HCT116 (cell line): ENCODE measurements at regions not wholly inside any gene's neighbourhood (a gene's known extent, or its start where the extent isn't known, plus 50 kb on each side); places are given as distances from the start of the nearest gene placed in this dataset.

Experiments
- ATAC-seq: fragments of 200-7000 bp; cut with Tn5 transposase; 2 replicates; pipeline ENCODE4 v1.9.1; 2020; ENCODE audit warnings: mild to moderate bottlenecking, moderate library complexity
- BruUV-seq: library from RNA; stranded (reverse); fragments of 400-500 nt; replicated peaks from 2 replicates; lab custom pipeline; 2021; lab: Mats Ljungman, UMichigan
- CTCF ChIA-PET: fragments of 300-600 bp; sonication (Branson Sonifier 250); formaldehyde crosslinking; loops from one replicate; lab custom pipeline; 2021; ENCODE audit warnings: antibody characterized with exemption; lab: Charles Lee
- POLR2A ChIA-PET: fragments of 300-600, 350-600 bp; sonication (Branson Sonifier 250); formaldehyde crosslinking; loops from one replicate; lab custom pipeline; 2021; ENCODE audit warnings: antibody characterized with exemption; lab: Charles Lee
- RAD21 ChIA-PET, 2 experiments: fragments of 300-600 bp; sonication (Branson Sonifier 250); formaldehyde crosslinking; loops; one replicate each; lab custom pipeline; 2023; ENCODE audit warnings: low total read pairs in 2 of 2; ENCODE audit not compliant: uncharacterized antibody in 2 of 2, unreplicated experiment in 2 of 2, low non-redundant PET in 1 of 2; lab: Charles Lee
- DNase-seq: peaks from one replicate; pipeline ENCODE4 v3.0.0-alpha.2; 2010; ENCODE audit warnings: low read depth, low spot score
- H2AFZ ChIP-seq: fragments of 200-600 bp; shearing (Covaris generic), sonication (generic); 2 replicates; pipeline ENCODE4 v1.6.1; 2017; ENCODE audit warnings: low read depth, mixed run types, mixed read lengths, antibody characterized with exemption, low read length; ENCODE audit not compliant: poor library complexity, severe bottlenecking
- H3K27ac ChIP-seq: 2 replicates; pipeline ENCODE4 v1.5.1; 2012; ENCODE audit warnings: low read depth, low read length
- H3K27me3 ChIP-seq: fragments of 200-600 bp; sonication (generic); 2 replicates; pipeline ENCODE4 v1.6.1; 2016; ENCODE audit warnings: mixed run types, low read length, mixed read lengths; ENCODE audit not compliant: insufficient read depth
- H3K36me3 ChIP-seq, 2 experiments: fragments of 200-500 bp in 1 of 2; fragments of 200-600 bp in 1 of 2; sonication (Bioruptor generic) in 1 of 2; sonication (generic) in 1 of 2; 2 replicates each; pipeline versions ENCODE4 v1.5.1 to v1.6.1; 2014 to 2016; ENCODE audit warnings: low read length in 2 of 2, inconsistent platforms in 1 of 2, mixed read lengths in 1 of 2, mixed run types in 1 of 2; ENCODE audit not compliant: insufficient read depth in 2 of 2, control insufficient read depth in 1 of 2
- H3K4me1 ChIP-seq, 2 experiments: fragments of 200-600 bp in 1 of 2; sonication (generic) in 1 of 2; 2 replicates each; pipeline versions ENCODE4 v1.5.1 to v1.6.1; 2012 to 2017; ENCODE audit warnings: low read length in 2 of 2, inconsistent platforms in 1 of 2, mild to moderate bottlenecking in 1 of 2, mixed read lengths in 1 of 2, mixed run types in 1 of 2, moderate library complexity in 1 of 2; ENCODE audit not compliant: insufficient read depth in 2 of 2, control insufficient read depth in 1 of 2
- H3K4me2 ChIP-seq: fragments of 200-600 bp; sonication (generic); 2 replicates; pipeline ENCODE4 v1.6.1; 2017; ENCODE audit warnings: mixed run types, low read length, mixed read lengths
- H3K4me3 ChIP-seq, 2 experiments: fragments of 200-600 bp in 1 of 2; sonication (generic) in 1 of 2; replicated peaks in 1 of 2; 2 replicates each; pipeline ENCODE4 v1.5.1; 2011 to 2016; ENCODE audit warnings: low read length in 2 of 2, control low read depth in 1 of 2, low read depth in 1 of 2, mild to moderate bottlenecking in 1 of 2, mixed read lengths in 1 of 2, mixed run types in 1 of 2
- H3K79me2 ChIP-seq: fragments of 200-600 bp; sonication (generic); 2 replicates; pipeline ENCODE4 v1.6.1; 2017; ENCODE audit warnings: mild to moderate bottlenecking, mixed run types, low read length, moderate library complexity, mixed read lengths; ENCODE audit not compliant: insufficient read depth
- H3K9ac ChIP-seq: fragments of 200-600 bp; sonication (generic); 2 replicates; pipeline ENCODE4 v1.6.1; 2016; ENCODE audit warnings: low read length, mixed read lengths
- H3K9me2 ChIP-seq: fragments of 200-600 bp; sonication (generic), shearing (Covaris generic); 2 replicates; pipeline ENCODE4 v1.6.1; 2017; ENCODE audit warnings: mixed run types, mild to moderate bottlenecking, moderate library complexity; ENCODE audit not compliant: insufficient read depth
- H3K9me3 ChIP-seq, 2 experiments: fragments of 200-500 bp in 1 of 2; fragments of 200-600 bp in 1 of 2; sonication (Bioruptor generic) in 1 of 2; sonication (generic) in 1 of 2; 2 replicates each; pipeline ENCODE4 v1.6.1; 2014 to 2017; ENCODE audit warnings: low read length in 2 of 2, mixed read lengths in 2 of 2, inconsistent platforms in 1 of 2, low read depth in 1 of 2, mild to moderate bottlenecking in 1 of 2, mixed run types in 1 of 2, moderate library complexity in 1 of 2; ENCODE audit not compliant: control insufficient read depth in 1 of 2, insufficient read depth in 1 of 2
- H4K20me1 ChIP-seq: fragments of 200-600 bp; sonication (generic), shearing (Covaris generic); 2 replicates; pipeline ENCODE4 v1.6.1; 2017; ENCODE audit warnings: mixed run types, mild to moderate bottlenecking, moderate library complexity; ENCODE audit not compliant: insufficient read depth
- CTCF ChIP-seq, 3 experiments: fragments of 200-600 bp in 1 of 3; sonication (generic) in 1 of 3; IDR thresholded peaks in 2 of 3; conservative IDR thresholded peaks in 1 of 3; 2 replicates each; pipeline ENCODE4 v1.5.1; 2012 to 2017; ENCODE audit warnings: low read depth in 2 of 3, low read length in 2 of 3, antibody characterized with exemption in 1 of 3, borderline replicate concordance in 1 of 3, control low read depth in 1 of 3, mild to moderate bottlenecking in 1 of 3, mixed read lengths in 1 of 3, mixed run types in 1 of 3, moderate library complexity in 1 of 3; ENCODE audit not compliant: insufficient read depth in 1 of 3
- EZH2 ChIP-seq: fragments of 200-600 bp; sonication (generic); IDR thresholded peaks from 2 replicates; pipeline ENCODE4 v1.6.1; 2017; ENCODE audit warnings: antibody characterized with exemption, mixed run types
- SP1 ChIP-seq: IDR thresholded peaks from 2 replicates; pipeline ENCODE4 v1.6.1; 2012; ENCODE audit warnings: low read depth
- SRF ChIP-seq: IDR thresholded peaks from 2 replicates; pipeline ENCODE4 v1.6.1; 2012; ENCODE audit warnings: low read depth
- TCF7L2 ChIP-seq: IDR thresholded peaks from 2 replicates; pipeline ENCODE4 v1.7.0; 2011; ENCODE audit warnings: borderline replicate concordance, inconsistent platforms; ENCODE audit not compliant: insufficient read depth, insufficient read length; ENCODE audit errors: extremely low read depth
- YY1 ChIP-seq: IDR thresholded peaks from 2 replicates; pipeline ENCODE4 v1.6.1; 2011; ENCODE audit warnings: low read length, low read depth, moderate library complexity, mild to moderate bottlenecking; ENCODE audit not compliant: insufficient replicate concordance; ENCODE audit errors: extremely low read depth
- ZNF274 ChIP-seq: fragments of 200-500 bp; sonication (Bioruptor generic); IDR thresholded peaks from 2 replicates; pipeline ENCODE4 v1.6.1; 2014; ENCODE audit warnings: mild to moderate bottlenecking, low read depth, low read length, inconsistent platforms
- intact Hi-C: fragments of 100-400 bp; cut with micrococcal nuclease; formaldehyde crosslinking; loops from 2 replicates; pipeline ENCODE4 v1.10.0; 2022

GRCh38 chr7:1297017-1297960 is 64.6 kb downstream of the UNCX start:
- DNase-seq = no peak
- TF ChIP-seq ZNF274 = no peak
- no peak for TF ChIP-seq SRF
- TF ChIP-seq EZH2 = no peak
- no peak for TF ChIP-seq CTCF (IDR thresholded peaks at IDR 0.05 in 2 of 3, conservative IDR thresholded peaks at IDR 0.05 in 1 of 3; ENCODE audit: borderline replicate concordance in 1 of 3, insufficient read depth in 1 of 3, low read depth in 2 of 3, low read length in 2 of 3)
- no peak for TF ChIP-seq TCF7L2
- TF ChIP-seq YY1 = no peak
- TF ChIP-seq SP1 = no peak
- H4K20me1 ChIP-seq = no peaks in the 10 kb centered on the region
- H3K4me2 ChIP-seq = no peak overlapping the region
- H3K4me3 ChIP-seq = no peak overlapping the region
- no peaks in the 10 kb centered on the region for H3K36me3 ChIP-seq
- H3K4me1 ChIP-seq = no peaks in the 10 kb centered on the region
- H3K9me3 ChIP-seq = no peaks in the 10 kb centered on the region
- H2AFZ ChIP-seq = no peak overlapping the region
- no TSS peak for BruUV-seq
- no peaks in the 10 kb centered on the region for H3K9me2 ChIP-seq
- ChIA-PET POLR2A (no interaction called here), RAD21 (no interaction called here), CTCF (no interaction called here)
- no peak overlapping the region for H3K27ac ChIP-seq
- H3K79me2 ChIP-seq = no peaks in the 10 kb centered on the region
- no peaks in the 10 kb centered on the region for H3K27me3 ChIP-seq
- no peak overlapping the region for H3K9ac ChIP-seq
- ATAC-seq = no peak
- intact Hi-C loops = no loop called here
